HG03442 (cell line): ENCODE measurements at regions not wholly inside any gene's neighbourhood (a gene's known extent, or its start where the extent isn't known, plus 50 kb on each side); places are given as distances from the start of the nearest gene placed in this dataset.
"Not testable (repeated sequence)": the region's sequence is repeated elsewhere in the genome, so short reads cannot be mapped to it uniquely, and the experiment has no call there.

Source experiments
- ATAC-seq: cut with Tn5 transposase; IDR thresholded peaks from one replicate; pipeline ENCODE4 v1.9.1; 2021; ENCODE audit warnings: mild to moderate bottlenecking, moderate library complexity; ENCODE audit not compliant: unreplicated experiment

GRCh38 chrX:7409866-7410265 is 261.9 kb upstream of the PUDP start:
- ATAC-seq = no peak

- ATAC-seq = no peak
These were observed 251.4 kb upstream of the PUDP start for GRCh38 chrX:7399373-7399772.

GRCh38 chrX:7390441-7390840 is 242.5 kb upstream of the PUDP start:
- ATAC-seq = no peak

GRCh38 chrX:7389576-7389975 is 241.6 kb upstream of the PUDP start:
- no peak for ATAC-seq

GRCh38 chrX:7385131-7385530 is 237.2 kb upstream of the PUDP start:
- ATAC-seq = no peak

GRCh38 chrX:7378406-7378805 is 230.5 kb upstream of the PUDP start:
- no peak for ATAC-seq

- ATAC-seq = no peak
These were observed 225.0 kb upstream of the PUDP start for GRCh38 chrX:7372825-7373525.

- ATAC-seq = no peak
These were observed 214.2 kb upstream of the PUDP start for GRCh38 chrX:7362111-7362510.

GRCh38 chrX:7351926-7352325 is 204.0 kb upstream of the PUDP start:
- no peak for ATAC-seq

- ATAC-seq = no peak
These were observed 199.5 kb upstream of the PUDP start for GRCh38 chrX:7347465-7347864.

GRCh38 chrX:7346021-7346420 is 198.1 kb upstream of the PUDP start:
- ATAC-seq = no peak

- ATAC-seq = no peak
These were observed 195.2 kb upstream of the PUDP start for GRCh38 chrX:7343181-7343580.

GRCh38 chrX:7335816-7336362 is 187.9 kb upstream of the PUDP start:
- ATAC-seq = not testable (repeated sequence)

- no peak for ATAC-seq
These were observed 186.4 kb upstream of the PUDP start for GRCh38 chrX:7334253-7334935.

GRCh38 chrX:7330971-7331746 is 183.2 kb upstream of the PUDP start:
- ATAC-seq = no peak

GRCh38 chrX:7330556-7330955 is 182.6 kb upstream of the PUDP start:
- ATAC-seq = no peak

- ATAC-seq = no peak
These were observed 170.7 kb upstream of the PUDP start for GRCh38 chrX:7318661-7319060.

- ATAC-seq = no peak
These were observed 170.3 kb upstream of the PUDP start for GRCh38 chrX:7318241-7318640.

GRCh38 chrX:7316887-7317286 is 168.9 kb upstream of the PUDP start:
- no peak for ATAC-seq

- no peak for ATAC-seq
These were observed 168.3 kb upstream of the PUDP start for GRCh38 chrX:7316280-7316679.

GRCh38 chrX:7314425-7314824 is 166.5 kb upstream of the PUDP start:
- no peak for ATAC-seq

- no peak for ATAC-seq
These were observed 159.8 kb upstream of the PUDP start for GRCh38 chrX:7307720-7308119.
